Neural cell (in vitro differentiated cells): ENCODE measurements at regions not wholly inside any gene's neighbourhood (a gene's known extent, or its start where the extent isn't known, plus 50 kb on each side); places are given as distances from the start of the nearest gene placed in this dataset.

Experiments
- H2AFZ ChIP-seq: fragments of 200-600, 300-800 bp; sonication (generic), shearing (Covaris generic); 2 replicates; pipeline ENCODE4 v1.6.0; 2014; ENCODE audit warnings: low read depth, mild to moderate bottlenecking, antibody characterized with exemption, low read length, moderate library complexity
- H3F3A ChIP-seq: fragments of 200-600 bp; shearing (Covaris generic); 2 replicates; pipeline ENCODE4 v1.6.1; 2016; ENCODE audit warnings: mild to moderate bottlenecking, moderate library complexity, mixed read lengths, antibody characterized with exemption, low read length; ENCODE audit not compliant: insufficient read depth, poor library complexity, severe bottlenecking
- H3K27ac ChIP-seq: fragments of 200-600, 300-800 bp; sonication (generic), shearing (Covaris generic); 2 replicates; pipeline ENCODE4 v1.5.1; 2014; ENCODE audit warnings: mild to moderate bottlenecking, low read length, moderate library complexity
- H3K27me3 ChIP-seq: fragments of 300-800, 200-600 bp; sonication (generic), shearing (Covaris generic); 2 replicates; pipeline ENCODE4 v1.6.0; 2014; ENCODE audit warnings: mild to moderate bottlenecking, low read depth, low read length, moderate library complexity; ENCODE audit not compliant: insufficient read depth
- H3K36me3 ChIP-seq: fragments of 300-800, 200-600 bp; sonication (generic), shearing (Covaris generic); 2 replicates; pipeline ENCODE4 v1.5.1; 2014; ENCODE audit warnings: mild to moderate bottlenecking, antibody characterized with exemption, low read length, moderate library complexity; ENCODE audit not compliant: insufficient read depth
- H3K4me2 ChIP-seq: fragments of 300-800, 200-600 bp; sonication (generic), shearing (Covaris generic); 2 replicates; pipeline ENCODE4 v1.6.0; 2014; ENCODE audit warnings: mild to moderate bottlenecking, low read length
- H3K4me3 ChIP-seq: fragments of 300-800, 200-600 bp; sonication (generic), shearing (Covaris generic); 2 replicates; pipeline ENCODE4 v1.5.1; 2014; ENCODE audit warnings: mild to moderate bottlenecking, low read length, moderate library complexity
- H3K79me2 ChIP-seq: fragments of 200-600 bp; shearing (Covaris generic); replicated peaks from 2 replicates; pipeline ENCODE4 v1.6.0; 2014; ENCODE audit warnings: mild to moderate bottlenecking, low read length, moderate library complexity; ENCODE audit not compliant: insufficient read depth
- H3K9ac ChIP-seq: fragments of 300-800, 200-600 bp; sonication (generic), shearing (Covaris generic); 2 replicates; pipeline ENCODE4 v1.6.1; 2016; ENCODE audit warnings: mild to moderate bottlenecking, low read length, mixed read lengths
- H3K9me2 ChIP-seq: fragments of 200-600 bp; shearing (Covaris generic); 2 replicates; pipeline ENCODE4 v1.6.1; 2016; ENCODE audit warnings: mild to moderate bottlenecking, low read length, mixed read lengths; ENCODE audit not compliant: insufficient read depth
- H3K9me3 ChIP-seq: fragments of 200-600, 300-800 bp; sonication (generic), shearing (Covaris generic); 2 replicates; pipeline ENCODE4 v1.6.1; 2016; ENCODE audit warnings: mild to moderate bottlenecking, mixed run types, low read length, moderate library complexity, mixed read lengths
- H4K20me1 ChIP-seq: fragments of 200-600 bp; shearing (Covaris generic); 2 replicates; pipeline ENCODE4 v1.6.1; 2016; ENCODE audit warnings: mild to moderate bottlenecking, mixed run types; ENCODE audit not compliant: insufficient read depth
- CTCF ChIP-seq: fragments of 450-650 bp; IDR thresholded peaks from 2 replicates; pipeline ENCODE4 v1.5.1; 2014; ENCODE audit warnings: antibody characterized with exemption, mild to moderate bottlenecking, moderate library complexity; ENCODE audit not compliant: poor library complexity, severe bottlenecking
- EP300 ChIP-seq: fragments of 450-650 bp; conservative IDR thresholded peaks from 2 replicates; pipeline ENCODE4 v1.6.1; 2014; ENCODE audit warnings: antibody characterized with exemption, mild to moderate bottlenecking, moderate library complexity; ENCODE audit not compliant: poor library complexity, severe bottlenecking
- EZH2 ChIP-seq: fragments of 200-600, 300-800 bp; shearing (Covaris generic), sonication (generic); IDR thresholded peaks from 2 replicates; pipeline ENCODE4 v1.6.1; 2014; ENCODE audit warnings: antibody characterized with exemption, low read length, borderline replicate concordance, mild to moderate bottlenecking; ENCODE audit not compliant: insufficient read depth, poor library complexity, severe bottlenecking
- MXI1 ChIP-seq: fragments of 450-650 bp; conservative IDR thresholded peaks from 2 replicates; pipeline ENCODE4 v1.6.1; 2014; ENCODE audit warnings: antibody characterized with exemption, mild to moderate bottlenecking; ENCODE audit not compliant: poor library complexity, severe bottlenecking
- POLR2AphosphoS5 ChIP-seq: IDR thresholded peaks from 2 replicates; pipeline ENCODE4 v1.6.1; 2012
- RAD21 ChIP-seq: fragments of 450-650 bp; conservative IDR thresholded peaks from 2 replicates; pipeline ENCODE4 v1.6.1; 2014; ENCODE audit warnings: antibody characterized with exemption, mild to moderate bottlenecking, moderate library complexity
- REST ChIP-seq: IDR thresholded peaks from 2 replicates; pipeline ENCODE4 v1.6.1; 2012; ENCODE audit warnings: borderline replicate concordance
- SMC3 ChIP-seq: fragments of 450-650 bp; conservative IDR thresholded peaks from 2 replicates; pipeline ENCODE4 v1.6.1; 2014; ENCODE audit warnings: antibody characterized with exemption, mild to moderate bottlenecking, moderate library complexity; ENCODE audit not compliant: poor library complexity
- TAF1 ChIP-seq: IDR thresholded peaks from 2 replicates; pipeline ENCODE4 v1.6.1; 2012; ENCODE audit warnings: low read depth

GRCh38 chr11:130786586-130786985, 129.7 kb downstream of the SNX19 start:
- no peaks in the 10 kb centered on the region for H3F3A ChIP-seq
- H2AFZ ChIP-seq, result no peak overlapping the region

GRCh38 chr11:130787092-130787616, 129.1 kb downstream of the SNX19 start:
- Histone ChIP-seq H3K9me2 (no peaks in the 10 kb centered on the region), H3K9ac (no peak overlapping the region), H3K36me3 (no peaks in the 10 kb centered on the region), H3K27me3 (no peaks in the 10 kb centered on the region), H3K4me2 (no peak overlapping the region), H3K79me2 (no peaks in the 10 kb centered on the region), H2AFZ (no peak overlapping the region), H3K4me3 (no peak overlapping the region), H3F3A (no peaks in the 10 kb centered on the region), H4K20me1 (no peaks in the 10 kb centered on the region), H3K27ac (no peak overlapping the region), H3K9me3 (peaks cover 13% of the 10 kb centered on the region)
- no peak for TF ChIP-seq EP300
- TF ChIP-seq CTCF, result no peak
- TF ChIP-seq EZH2, result no peak
- TF ChIP-seq REST, result no peak
- TF ChIP-seq SMC3, result no peak
- TF ChIP-seq POLR2AphosphoS5, result no peak
- no peak for TF ChIP-seq MXI1
- no peak for TF ChIP-seq TAF1
- no peak for TF ChIP-seq RAD21

More at GRCh38 chr11:130786586-130786985, 129.7 kb downstream of the SNX19 start:
- TF ChIP-seq EZH2 (no peak), MXI1 (no peak), EP300 (no peak), REST (no peak)
- Histone ChIP-seq H3K9ac (no peak overlapping the region), H3K27me3 (no peaks in the 10 kb centered on the region), H3K9me2 (no peaks in the 10 kb centered on the region), H3K9me3 (peaks cover 13% of the 10 kb centered on the region), H4K20me1 (no peaks in the 10 kb centered on the region), H3K36me3 (no peaks in the 10 kb centered on the region), H3K4me2 (no peak overlapping the region), H3K4me3 (no peak overlapping the region), H3K27ac (no peak overlapping the region), H3K79me2 (no peaks in the 10 kb centered on the region)
